ENCODE measurements at regions not wholly inside any gene's neighbourhood (a gene's known extent, or its start where the extent isn't known, plus 50 kb on each side); places are given as distances from the start of the nearest gene placed in this dataset.
"Not testable (repeated sequence)": the region's sequence is repeated elsewhere in the genome, so short reads cannot be mapped to it uniquely, and the experiment has no call there.

DNA sequence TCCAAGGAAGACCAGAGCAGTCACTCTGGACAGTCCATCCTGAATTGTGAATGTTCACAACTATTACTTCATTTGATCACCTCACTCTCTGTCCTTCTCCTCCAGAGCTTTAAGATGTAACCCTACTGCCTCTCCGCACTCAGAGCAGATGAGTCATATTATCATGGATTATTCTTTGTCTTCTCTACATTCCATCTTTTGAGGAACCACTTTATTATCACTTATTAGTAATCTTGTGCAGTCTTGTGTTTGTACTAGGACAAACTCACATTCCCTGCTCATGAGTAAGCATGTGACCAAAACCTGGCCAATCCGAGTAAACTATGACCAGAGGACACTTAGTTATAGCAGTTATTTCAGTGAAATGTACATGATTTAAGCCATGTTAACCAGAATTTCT is 401.5 kb upstream of the ADGRB3 start:
- DNase-seq = no peak

DNA sequence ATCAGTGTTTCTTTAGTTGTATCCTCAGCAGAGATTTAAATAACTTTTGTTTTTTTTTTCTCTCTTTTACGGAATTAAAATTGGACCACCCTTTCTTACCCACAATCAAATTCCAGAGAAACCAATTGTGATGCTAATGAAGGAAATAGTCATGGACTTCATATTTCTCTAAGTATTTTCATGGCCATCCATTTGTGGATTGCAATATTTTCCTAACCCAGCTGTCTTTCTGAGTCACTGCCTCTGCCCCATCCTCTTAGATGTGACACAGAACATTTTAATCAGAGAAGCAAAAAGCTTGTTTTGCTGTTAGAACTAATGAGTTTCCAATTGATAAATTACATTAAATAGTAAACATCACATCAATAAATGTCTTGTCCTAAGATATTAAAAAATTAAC is 405.5 kb upstream of the ADGRB3 start:
- DNase-seq = no peak

GRCh38 chr6:68226460-68226859 is 408.6 kb upstream of the ADGRB3 start:
- no peak for DNase-seq

GRCh38 chr6:68225729-68226128 is 409.4 kb upstream of the ADGRB3 start:
- no peak for DNase-seq

GRCh38 chr6:68211242-68211795 is 423.8 kb upstream of the ADGRB3 start:
- no peak for DNase-seq

- not testable (repeated sequence) for DNase-seq
Observed at GRCh38 chr6:68207612-68208011, 427.5 kb upstream of the ADGRB3 start.

- no peak for DNase-seq
Observed at GRCh38 chr6:68200929-68201328, 434.2 kb upstream of the ADGRB3 start.

DNA sequence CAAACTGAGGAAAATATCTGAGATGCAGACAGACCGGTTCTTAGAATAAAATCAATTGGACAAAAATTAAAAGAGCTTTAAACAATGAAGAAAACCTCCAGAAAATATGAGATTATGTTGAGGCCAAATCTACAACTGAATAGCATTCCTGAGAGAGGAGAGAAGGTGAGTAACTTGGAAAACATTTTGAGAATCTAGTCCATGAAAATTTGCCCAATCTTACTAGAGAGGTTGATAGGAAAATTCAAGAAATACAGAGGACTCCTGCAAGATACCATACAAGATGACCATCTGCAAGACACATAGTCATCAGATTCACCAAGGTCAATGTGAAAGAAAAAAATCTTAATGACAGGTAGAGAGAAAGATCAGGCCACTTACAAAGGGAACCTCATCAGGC is 437.7 kb upstream of the ADGRB3 start:
- no peak for DNase-seq

DNA sequence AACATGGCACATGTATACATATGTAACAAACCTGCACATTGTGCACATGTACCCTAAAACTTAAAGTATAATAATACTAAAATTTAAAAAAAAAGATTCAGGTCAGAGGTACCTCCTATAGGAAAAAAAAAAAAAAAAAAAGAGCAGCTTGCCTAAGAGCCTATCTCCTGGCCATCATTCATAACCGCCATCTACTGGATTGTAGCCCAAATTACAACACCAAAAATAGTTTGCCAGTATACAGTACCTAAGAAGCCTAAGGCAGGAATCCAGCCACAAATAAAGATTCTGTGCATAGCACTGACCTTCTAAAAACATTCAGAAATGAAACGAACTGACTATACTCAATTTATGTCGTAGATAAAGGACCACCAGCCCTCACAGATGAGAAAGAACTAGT is 438.4 kb upstream of the ADGRB3 start:
- no peak for DNase-seq

DNA sequence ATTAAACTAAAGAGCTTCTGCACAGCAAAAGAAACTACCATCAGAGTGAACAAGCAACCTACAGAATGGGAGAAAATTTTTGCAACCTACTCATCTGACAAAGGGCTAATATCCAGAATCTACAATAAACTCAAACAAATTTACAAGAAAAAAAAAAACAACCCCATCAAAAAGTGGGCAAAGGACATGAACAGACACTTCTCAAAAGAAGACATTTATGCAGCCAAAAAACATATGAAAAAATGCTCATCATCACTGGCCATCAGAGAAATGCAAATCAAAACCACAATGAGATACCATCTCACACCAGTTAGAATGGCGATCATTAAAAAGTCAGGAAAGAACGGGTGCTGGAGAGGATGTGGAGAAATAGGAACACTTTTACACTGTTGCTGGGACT is 439.3 kb upstream of the ADGRB3 start:
- not testable (repeated sequence) for DNase-seq

DNA sequence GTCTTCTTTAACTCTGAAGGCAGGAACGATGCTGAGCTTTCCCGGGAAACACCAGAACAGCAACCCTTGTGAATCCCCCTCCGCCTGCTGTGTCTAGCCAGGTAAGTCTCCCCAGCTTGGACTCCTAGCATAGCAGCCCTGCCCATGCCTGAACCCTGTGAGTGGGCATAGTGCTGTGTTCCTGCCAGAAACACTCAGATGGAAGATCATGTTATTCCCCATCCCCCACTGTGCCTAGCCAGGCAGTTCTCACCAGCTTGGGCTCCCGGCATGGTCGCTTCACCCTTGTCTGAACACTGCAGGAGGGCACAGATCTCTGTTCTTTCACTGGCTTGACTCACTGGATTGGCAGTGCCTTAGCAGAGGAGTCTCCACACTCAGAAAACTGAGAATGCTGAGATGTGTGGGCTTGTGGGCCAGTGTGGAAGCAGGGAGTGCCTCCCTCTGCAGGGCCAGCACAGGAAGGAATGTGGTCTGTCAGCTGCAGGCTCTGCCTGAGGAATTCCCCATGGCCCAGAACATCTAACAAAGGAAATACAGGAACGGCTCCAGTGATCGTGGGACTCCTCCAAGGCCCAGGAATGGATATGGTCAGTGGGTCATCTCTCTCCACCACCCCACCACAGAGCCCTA is 440.1 kb upstream of the ADGRB3 start:
- DNase-seq = no peak

- DNase-seq = no peak
Observed at GRCh38 chr6:68192988-68193387, 442.1 kb upstream of the ADGRB3 start.

DNA sequence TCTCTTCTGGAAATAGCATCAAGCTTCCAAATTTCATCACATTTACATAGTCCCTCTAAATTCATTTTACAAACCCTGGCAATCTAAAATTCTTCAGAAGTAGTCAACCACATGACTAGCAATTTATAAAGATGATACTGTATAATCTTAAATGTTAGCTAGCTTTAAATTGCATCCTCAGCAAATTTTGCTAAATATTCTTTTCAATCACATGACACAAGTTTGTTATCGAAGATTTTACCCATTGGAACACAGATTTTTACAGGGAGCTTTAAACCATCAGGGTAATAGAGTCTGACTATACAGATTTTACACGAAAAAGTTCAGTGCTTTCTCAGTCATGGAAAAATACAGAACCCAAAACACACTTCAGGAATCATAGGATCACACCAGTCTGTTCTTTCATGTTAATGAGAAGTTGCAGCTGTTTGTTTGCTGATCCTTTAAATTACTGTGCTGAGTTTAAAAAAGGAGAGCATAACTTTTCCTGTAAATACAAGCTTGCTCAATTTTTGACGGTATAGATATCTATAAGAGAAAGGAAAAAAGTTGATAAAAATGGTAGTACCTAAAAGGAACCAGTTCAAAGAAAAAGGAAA is 445.8 kb upstream of the ADGRB3 start:
- DNase-seq = no peak

DNA sequence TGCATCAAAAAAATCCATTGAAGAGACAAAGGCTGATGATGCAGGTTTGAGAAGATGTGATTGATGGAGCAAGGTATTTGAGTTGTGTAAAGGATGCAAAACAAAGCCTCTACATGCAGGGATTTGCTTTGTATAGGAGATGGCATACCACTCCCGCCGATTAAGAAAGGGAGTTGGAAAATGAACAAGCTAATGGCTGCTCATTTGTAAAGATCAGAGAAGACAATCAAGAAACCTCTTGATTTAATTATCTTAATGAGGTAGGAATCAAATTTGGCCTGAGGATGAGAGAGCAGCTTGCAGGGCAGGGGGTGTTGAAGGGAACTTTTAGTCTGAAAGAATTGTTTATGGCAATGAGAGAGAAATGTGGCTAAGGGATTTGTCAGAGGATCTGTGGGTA is 448.2 kb upstream of the ADGRB3 start:
- no peak for DNase-seq

DNA sequence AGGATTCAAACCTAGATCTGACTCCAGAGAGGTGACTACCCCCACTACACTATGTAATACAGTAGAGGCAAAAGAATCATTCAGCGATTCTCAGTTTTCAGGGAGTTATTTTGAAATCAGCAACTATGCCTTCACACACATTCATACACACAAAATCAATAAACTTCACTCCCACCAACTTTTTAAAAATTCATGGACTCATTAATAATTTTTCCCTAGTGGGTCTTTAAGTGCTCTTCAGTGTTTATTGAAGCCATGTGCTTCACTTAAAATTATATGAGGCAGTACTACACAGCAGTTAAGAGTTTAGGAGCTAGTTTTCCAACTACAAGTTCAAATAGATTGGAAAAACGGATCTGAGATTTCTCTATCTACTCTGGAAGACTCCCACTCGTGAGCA is 452.7 kb upstream of the ADGRB3 start:
- no peak for DNase-seq

GRCh38 chr6:68181027-68181426 is 454.1 kb upstream of the ADGRB3 start:
- DNase-seq = not testable (repeated sequence)

DNA sequence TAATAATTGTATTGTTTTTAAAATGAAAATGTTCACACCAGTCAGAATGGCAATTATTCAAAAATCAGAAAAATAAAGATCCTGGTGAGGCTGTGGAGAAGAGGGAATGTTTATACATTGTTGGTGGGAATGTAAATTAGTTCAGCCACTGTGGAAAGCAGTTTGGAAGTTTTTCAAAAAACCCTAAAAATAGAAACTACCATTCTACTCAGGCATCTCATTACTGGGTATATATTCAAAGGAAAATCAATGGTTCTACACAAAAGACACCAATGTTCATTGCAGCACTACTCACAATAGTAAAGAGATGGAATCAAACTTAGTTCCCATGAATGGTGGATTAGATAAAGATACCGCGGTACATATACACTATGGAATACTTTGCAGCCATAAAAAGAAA is 461.5 kb upstream of the ADGRB3 start:
- no peak for DNase-seq

GRCh38 chr6:68169922-68170321 is 465.2 kb upstream of the ADGRB3 start:
- no peak for DNase-seq

DNA sequence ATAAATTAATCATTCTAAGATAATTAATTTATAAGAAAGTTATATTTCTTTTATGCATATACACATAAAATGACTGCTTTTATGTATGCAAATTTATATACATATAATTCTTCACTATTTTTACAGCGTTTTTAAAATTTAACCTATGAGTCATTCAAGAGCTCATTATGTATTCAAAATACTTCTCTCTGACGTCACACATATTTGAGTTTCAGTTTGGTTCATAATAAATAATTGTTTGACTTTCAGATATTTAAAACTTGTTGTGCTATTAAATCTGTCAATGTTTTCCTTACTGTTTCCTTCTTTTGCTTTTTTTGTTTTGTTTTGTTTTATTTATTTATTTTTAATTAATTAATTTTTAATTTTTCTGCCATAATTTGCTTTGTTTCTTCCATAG is 467.5 kb upstream of the ADGRB3 start:
- no peak for DNase-seq

DNA sequence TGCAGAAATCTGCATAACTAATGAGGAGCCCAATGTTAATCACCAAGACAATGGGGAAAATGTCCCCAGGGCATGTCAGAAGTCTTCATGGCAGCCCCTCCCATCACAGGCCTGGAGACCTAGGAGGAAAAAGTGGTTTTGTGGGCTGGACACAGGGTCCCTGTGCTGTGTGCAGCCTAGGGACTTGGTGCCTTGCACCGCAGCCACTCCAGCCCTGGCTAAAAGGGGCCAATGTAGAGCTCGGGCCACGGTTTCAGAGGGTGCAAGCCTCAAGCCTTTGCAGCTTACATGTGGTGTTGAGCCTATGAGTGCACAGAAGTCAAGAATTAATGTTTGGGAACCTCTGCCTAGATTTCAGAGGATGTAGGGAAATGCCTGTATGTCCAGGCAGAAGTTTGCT is 474.3 kb upstream of the ADGRB3 start:
- DNase-seq = not testable (repeated sequence)

DNA sequence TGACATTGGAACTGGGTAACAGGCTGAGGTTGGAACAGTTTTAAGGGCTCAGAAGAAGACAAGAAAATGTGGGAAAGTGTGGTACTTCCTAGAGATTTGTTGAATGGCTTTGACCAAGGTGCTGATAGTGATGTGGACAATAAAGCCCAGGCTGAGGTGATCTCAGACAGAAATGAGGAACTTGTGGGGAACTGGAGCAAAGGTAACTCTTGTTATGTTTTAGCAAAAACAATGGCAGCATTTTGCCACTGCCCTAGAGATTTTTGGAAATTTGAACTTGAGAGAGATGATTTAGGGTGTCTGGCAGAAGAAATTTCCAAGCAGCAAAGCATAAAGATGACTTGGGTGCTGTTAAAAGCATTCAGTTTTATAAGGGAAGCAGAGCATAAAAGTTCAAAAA is 474.7 kb upstream of the ADGRB3 start:
- DNase-seq = no peak

DNA sequence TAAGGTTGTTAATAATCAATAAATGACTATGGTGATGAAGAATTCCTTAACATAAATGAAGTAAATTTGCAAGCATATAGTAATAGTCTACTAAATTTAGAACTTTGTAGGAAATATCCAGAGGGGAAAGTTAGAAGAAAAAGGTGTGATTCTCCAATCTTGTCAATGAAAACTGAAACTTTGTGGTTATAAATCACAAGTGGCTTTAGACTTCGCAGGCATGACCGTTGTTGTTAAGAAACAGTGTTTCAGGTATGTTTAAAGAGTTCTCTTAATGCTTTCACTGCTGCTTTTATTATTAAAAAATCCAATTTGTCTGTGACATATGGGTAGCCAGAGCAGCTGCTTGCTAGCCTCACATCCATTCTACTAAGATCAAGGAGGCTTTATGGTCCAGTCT is 475.6 kb upstream of the ADGRB3 start:
- no peak for DNase-seq

- DNase-seq = no peak
Observed at GRCh38 chr6:68158256-68158655, 476.8 kb upstream of the ADGRB3 start.

DNA sequence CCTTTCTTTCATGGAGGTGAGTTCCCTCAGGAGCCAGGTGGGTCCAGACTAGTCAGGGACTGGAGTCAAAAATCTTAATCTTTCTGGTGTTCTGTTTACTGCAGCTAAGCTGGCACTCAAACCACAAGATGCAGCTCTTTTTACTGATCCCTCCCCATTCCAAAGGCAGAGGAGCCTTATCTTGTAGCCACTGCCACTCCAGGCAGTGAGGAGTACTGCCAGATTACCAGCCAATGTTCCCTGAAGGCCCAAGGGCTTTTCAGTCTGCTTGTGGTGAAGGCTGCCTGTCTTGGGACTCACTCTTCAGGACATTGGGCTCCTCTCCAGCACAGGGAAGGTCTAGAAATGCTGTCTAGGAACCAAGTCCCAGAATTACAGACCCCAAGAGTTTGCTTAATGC is 490.4 kb upstream of the ADGRB3 start:
- no peak for DNase-seq

DNA sequence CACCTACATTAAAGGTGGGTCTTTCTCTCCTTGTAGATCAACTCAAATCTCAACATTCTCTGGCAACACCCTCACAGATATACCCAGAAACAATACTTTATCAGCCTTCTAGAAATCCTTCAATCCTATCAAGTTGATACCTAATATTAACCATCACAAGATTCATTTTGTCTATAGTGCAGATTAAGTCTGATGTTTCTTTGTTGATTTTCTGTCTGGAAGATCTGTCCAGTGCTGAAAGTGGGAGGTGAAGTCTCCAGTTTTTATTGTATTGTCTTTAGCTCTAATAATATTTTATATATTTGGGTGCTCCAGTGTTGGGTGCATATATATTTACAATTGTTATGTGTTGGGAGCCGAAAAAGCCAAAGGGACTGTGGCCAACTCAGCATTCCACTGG is 493.9 kb upstream of the ADGRB3 start:
- DNase-seq = no peak

All from activated T-cell treated with anti-CD3 and anti-CD28 coated beads, Interleukin-2, amount 50 U/mL, for 1 hour (primary cell).